ENCODE measurements at regions not wholly inside any gene's neighbourhood (a gene's known extent, or its start where the extent isn't known, plus 50 kb on each side); places are given as distances from the start of the nearest gene placed in this dataset.
"Not testable (repeated sequence)": the region's sequence is repeated elsewhere in the genome, so short reads cannot be mapped to it uniquely, and the experiment has no call there.

- no peaks in the 10 kb centered on the region for H3K9me2 ChIP-seq (ENCODE audit: insufficient read depth, low read length)
- TF ChIP-seq CTCF (conservative IDR thresholded peaks at IDR 0.05; ENCODE audit: low read length): no peak
- no peak for TF ChIP-seq EZH2phosphoT487 (IDR thresholded peaks at IDR 0.05; ENCODE audit: borderline replicate concordance, low read depth, low read length)
- no peaks in the 10 kb centered on the region for H3K9me3 ChIP-seq (ENCODE audit: low read length)
- no peak overlapping the region for H3K27ac ChIP-seq (ENCODE audit: low read depth, low read length, poor library complexity, severe bottlenecking)
- no peak overlapping the region for H3K4me3 ChIP-seq (ENCODE audit: low read depth, low read length, poor library complexity, severe bottlenecking)
- H3K36me3 ChIP-seq (ENCODE audit: insufficient read depth, low read length): no peaks in the 10 kb centered on the region
- no peaks in the 10 kb centered on the region for H4K20me1 ChIP-seq (ENCODE audit: insufficient read depth, low read length)
- no peak for DNase-seq (ENCODE audit: low spot score)
- CTCF ChIA-PET (ENCODE audit: unreplicated experiment): no interaction called here
- no TSS peak for BruUV-seq (replicated peaks)
- POLR2A ChIA-PET: interaction anchor here (0.7 kb wide), 1 partner anchor 33 kb away, joined by 3 read pairs; no protein-coding TSS in a partner anchor
- H3K79me2 ChIP-seq (ENCODE audit: insufficient read depth, low read depth, low read length): no peaks in the 10 kb centered on the region
- no peak overlapping the region for H3K4me2 ChIP-seq (ENCODE audit: low read length)
- intact Hi-C loops (cut with micrococcal nuclease; ENCODE audit: unreplicated experiment): no loop called here
- no peak overlapping the region for H2AFZ ChIP-seq (ENCODE audit: low read length)
- no peaks in the 10 kb centered on the region for H3K4me1 ChIP-seq (ENCODE audit: insufficient read depth, low read length, poor library complexity, severe bottlenecking)
These were observed 2390.9 kb downstream of the PCDH7 start for GRCh38 chr4:33111117-33111516.

- Histone ChIP-seq H3K36me3 (ENCODE audit: insufficient read depth, low read length) (no peaks in the 10 kb centered on the region), H3K9me2 (ENCODE audit: insufficient read depth, low read length) (no peaks in the 10 kb centered on the region), H3K9me3 (ENCODE audit: low read length) (no peaks in the 10 kb centered on the region), H3K27ac (ENCODE audit: low read depth, low read length, poor library complexity, severe bottlenecking) (no peak overlapping the region), H3K4me2 (ENCODE audit: low read length) (no peak overlapping the region), H3K4me3 (ENCODE audit: low read depth, low read length, poor library complexity, severe bottlenecking) (no peak overlapping the region), H4K20me1 (ENCODE audit: insufficient read depth, low read length) (no peaks in the 10 kb centered on the region), H3K4me1 (ENCODE audit: insufficient read depth, low read length, poor library complexity, severe bottlenecking) (no peaks in the 10 kb centered on the region), H2AFZ (ENCODE audit: low read length) (no peak overlapping the region), H3K79me2 (ENCODE audit: insufficient read depth, low read depth, low read length) (no peaks in the 10 kb centered on the region)
- POLR2A ChIA-PET: interaction anchor here (0.6 kb wide), 1 partner anchor 211 kb away, joined by 3 read pairs; no protein-coding TSS in a partner anchor
- TF ChIP-seq EZH2phosphoT487 (IDR thresholded peaks at IDR 0.05; ENCODE audit: borderline replicate concordance, low read depth, low read length) (no peak), CTCF (conservative IDR thresholded peaks at IDR 0.05; ENCODE audit: low read length) (no peak)
- no peak for DNase-seq (ENCODE audit: low spot score)
- CTCF ChIA-PET (ENCODE audit: unreplicated experiment): no interaction called here
- BruUV-seq (replicated peaks): no TSS peak
- intact Hi-C loops (cut with micrococcal nuclease; ENCODE audit: unreplicated experiment): no loop called here
These were observed 2396.7 kb downstream of the PCDH7 start for GRCh38 chr4:33116871-33117270.

DNA sequence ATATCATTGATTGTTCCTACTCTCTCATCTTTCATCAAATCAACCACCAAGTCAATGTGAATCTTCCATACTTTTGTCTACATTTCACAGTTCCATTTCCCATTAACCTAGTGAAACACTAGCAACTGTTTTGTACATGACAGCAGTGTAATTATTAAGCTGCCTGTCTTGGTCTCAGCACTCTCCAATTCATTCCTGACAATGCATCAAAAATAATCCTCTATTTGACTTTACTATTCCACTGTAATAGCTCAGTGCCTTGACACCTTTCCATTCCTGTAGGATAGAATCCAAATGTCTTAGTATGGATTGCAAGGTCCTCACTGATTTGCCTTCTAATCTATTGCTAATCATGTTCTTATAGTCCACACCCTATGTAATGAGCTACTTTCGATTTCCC, 2405.8 kb downstream of the PCDH7 start:
- no TSS peak for BruUV-seq (replicated peaks)
- Histone ChIP-seq H3K4me1 (ENCODE audit: insufficient read depth, low read length, poor library complexity, severe bottlenecking) (no peaks in the 10 kb centered on the region), H4K20me1 (ENCODE audit: insufficient read depth, low read length) (no peaks in the 10 kb centered on the region), H2AFZ (ENCODE audit: low read length) (no peak overlapping the region), H3K4me3 (ENCODE audit: low read depth, low read length, poor library complexity, severe bottlenecking) (no peak overlapping the region), H3K27ac (ENCODE audit: low read depth, low read length, poor library complexity, severe bottlenecking) (no peak overlapping the region), H3K36me3 (ENCODE audit: insufficient read depth, low read length) (no peaks in the 10 kb centered on the region), H3K9me2 (ENCODE audit: insufficient read depth, low read length) (no peaks in the 10 kb centered on the region), H3K79me2 (ENCODE audit: insufficient read depth, low read depth, low read length) (no peaks in the 10 kb centered on the region), H3K9me3 (ENCODE audit: low read length) (no peaks in the 10 kb centered on the region), H3K4me2 (ENCODE audit: low read length) (no peak overlapping the region)
- intact Hi-C loops (cut with micrococcal nuclease; ENCODE audit: unreplicated experiment): no loop called here
- ChIA-PET CTCF (ENCODE audit: unreplicated experiment) (no interaction called here), POLR2A (interaction anchor here (0.6 kb wide), 2 partner anchors 18 to 1718 kb away, joined by 3 read pairs; no protein-coding TSS in a partner anchor)
- DNase-seq (ENCODE audit: low spot score): no peak
- no peak for TF ChIP-seq CTCF (conservative IDR thresholded peaks at IDR 0.05; ENCODE audit: low read length)
- TF ChIP-seq EZH2phosphoT487 (IDR thresholded peaks at IDR 0.05; ENCODE audit: borderline replicate concordance, low read depth, low read length): no peak

DNA sequence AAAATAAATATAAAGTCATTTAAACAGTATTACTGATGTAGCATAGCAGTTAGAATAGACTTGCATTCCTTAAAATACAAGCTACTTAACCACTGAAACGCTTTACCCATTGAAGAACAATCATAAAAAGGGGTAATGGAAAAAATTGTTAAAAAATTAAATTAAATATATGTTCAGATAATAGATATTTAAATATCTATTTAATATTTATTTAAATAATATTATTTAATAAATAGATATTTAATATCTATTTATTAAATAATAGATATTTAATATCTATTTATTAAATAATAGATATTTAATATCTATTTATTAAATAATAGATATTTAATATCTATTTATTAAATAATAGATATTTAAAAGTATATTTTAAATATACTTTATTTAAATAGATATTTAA, 2410.5 kb downstream of the PCDH7 start:
- H3K27ac ChIP-seq (ENCODE audit: low read depth, low read length, poor library complexity, severe bottlenecking); H3K4me2 ChIP-seq (ENCODE audit: low read length); H3K4me1 ChIP-seq (ENCODE audit: insufficient read depth, low read length, poor library complexity, severe bottlenecking); intact Hi-C loops (cut with micrococcal nuclease; ENCODE audit: unreplicated experiment); BruUV-seq (replicated peaks); H3K9me2 ChIP-seq (ENCODE audit: insufficient read depth, low read length); H2AFZ ChIP-seq (ENCODE audit: low read length); DNase-seq (ENCODE audit: low spot score); H3K4me3 ChIP-seq (ENCODE audit: low read depth, low read length, poor library complexity, severe bottlenecking); CTCF ChIA-PET (ENCODE audit: unreplicated experiment); H3K79me2 ChIP-seq (ENCODE audit: insufficient read depth, low read depth, low read length); H4K20me1 ChIP-seq (ENCODE audit: insufficient read depth, low read length); H3K9me3 ChIP-seq (ENCODE audit: low read length); H3K36me3 ChIP-seq (ENCODE audit: insufficient read depth, low read length): not testable (repeated sequence)
- POLR2A ChIA-PET: interaction anchor here (0.6 to 0.7 kb wide), 3 partner anchors 11 to 1250 kb away, joined by 3 to 4 read pairs (median 3); no protein-coding TSS in a partner anchor
